ENCODE measurements at regions not wholly inside any gene's neighbourhood (a gene's known extent, or its start where the extent isn't known, plus 50 kb on each side); places are given as distances from the start of the nearest gene placed in this dataset.

- POLR2A ChIA-PET, result no interaction called here
- no peak for TF ChIP-seq CTCF (IDR thresholded peaks at IDR 0.05; ENCODE audit: insufficient read depth, low read length, missing control alignments)
These were observed 1056.7 kb downstream of the STIM2 start for GRCh38 chr4:27917381-27917780.

GRCh38 chr4:27921231-27921630 is 1060.6 kb downstream of the STIM2 start:
- TF ChIP-seq CTCF (IDR thresholded peaks at IDR 0.05; ENCODE audit: insufficient read depth, low read length, missing control alignments), result no peak
- CTCF ChIA-PET, result no interaction called here
- POLR2A ChIA-PET, result no interaction called here

More at GRCh38 chr4:27917381-27917780, 1056.7 kb downstream of the STIM2 start:
- no peak for DNase-seq (ENCODE audit: low read depth, low spot score)
- CTCF ChIA-PET, result no interaction called here
- no peak overlapping the region for H3K4me3 ChIP-seq (ENCODE audit: low read depth, low read length)

GRCh38 chr4:27928761-27929540 is 1068.3 kb downstream of the STIM2 start:
- TF ChIP-seq CTCF (IDR thresholded peaks at IDR 0.05; ENCODE audit: insufficient read depth, low read length, missing control alignments), result no peak
- H3K4me3 ChIP-seq (ENCODE audit: low read depth, low read length), result no peak overlapping the region
- ChIA-PET CTCF (no interaction called here), POLR2A (no interaction called here)
- no peak for DNase-seq (ENCODE audit: low read depth, low spot score)

More at GRCh38 chr4:27921231-27921630, 1060.6 kb downstream of the STIM2 start:
- no peak for DNase-seq (ENCODE audit: low read depth, low spot score)
- H3K4me3 ChIP-seq (ENCODE audit: low read depth, low read length), result no peak overlapping the region

GRCh38 chr4:27930291-27930690 is 1069.7 kb downstream of the STIM2 start:
- ChIA-PET POLR2A (no interaction called here), CTCF (no interaction called here)
- no peak for TF ChIP-seq CTCF (IDR thresholded peaks at IDR 0.05; ENCODE audit: insufficient read depth, low read length, missing control alignments)
- H3K4me3 ChIP-seq (ENCODE audit: low read depth, low read length), result no peak overlapping the region
- no peak for DNase-seq (ENCODE audit: low read depth, low spot score)

- ChIA-PET CTCF (no interaction called here), POLR2A (no interaction called here)
- no peak for DNase-seq (ENCODE audit: low read depth, low spot score)
- no peak overlapping the region for H3K4me3 ChIP-seq (ENCODE audit: low read depth, low read length)
- TF ChIP-seq CTCF (IDR thresholded peaks at IDR 0.05; ENCODE audit: insufficient read depth, low read length, missing control alignments), result no peak
These were observed 1070.3 kb downstream of the STIM2 start for GRCh38 chr4:27930976-27931375.

- no peak for DNase-seq (ENCODE audit: low read depth, low spot score)
- TF ChIP-seq CTCF (IDR thresholded peaks at IDR 0.05; ENCODE audit: insufficient read depth, low read length, missing control alignments), result no peak
- ChIA-PET POLR2A (no interaction called here), CTCF (no interaction called here)
- H3K4me3 ChIP-seq (ENCODE audit: low read depth, low read length), result no peak overlapping the region
These were observed 1070.9 kb downstream of the STIM2 start for GRCh38 chr4:27931584-27931983.
